Trophoblast cell (in vitro differentiated cells and primary cell): ENCODE measurements at regions not wholly inside any gene's neighbourhood (a gene's known extent, or its start where the extent isn't known, plus 50 kb on each side); places are given as distances from the start of the nearest gene placed in this dataset.

Source experiments
- DNase-seq, 2 donors: peaks; one replicate each; pipeline ENCODE4 v3.0.0-alpha.2; 2016
- H2AFZ ChIP-seq: 2 replicates; pipeline ENCODE4 v1.6.1; 2013; ENCODE audit warnings: low read length, moderate library complexity, mild to moderate bottlenecking; ENCODE audit not compliant: insufficient read depth, poor library complexity
- H2AK5ac ChIP-seq: 2 replicates; pipeline ENCODE4 v1.6.1; 2013; ENCODE audit warnings: mild to moderate bottlenecking, low read length
- H2BK120ac ChIP-seq: 2 replicates; pipeline ENCODE4 v1.6.1; 2013; ENCODE audit warnings: low read length, mild to moderate bottlenecking, moderate library complexity; ENCODE audit not compliant: insufficient read depth, poor library complexity
- H2BK12ac ChIP-seq: 2 replicates; pipeline ENCODE4 v1.6.1; 2013; ENCODE audit warnings: mild to moderate bottlenecking, low read length, moderate library complexity
- H2BK5ac ChIP-seq: 2 replicates; pipeline ENCODE4 v1.6.1; 2013; ENCODE audit warnings: low read length, low read depth, moderate library complexity, mild to moderate bottlenecking; ENCODE audit not compliant: poor library complexity
- H3K14ac ChIP-seq: 2 replicates; pipeline ENCODE4 v1.6.1; 2013; ENCODE audit warnings: mild to moderate bottlenecking, low read length
- H3K18ac ChIP-seq: 2 replicates; pipeline ENCODE4 v1.6.1; 2013; ENCODE audit warnings: mild to moderate bottlenecking, low read length
- H3K23ac ChIP-seq: 2 replicates; pipeline ENCODE4 v1.6.1; 2013; ENCODE audit warnings: low read length
- H3K27ac ChIP-seq: 2 replicates; pipeline ENCODE4 v1.5.1; 2013; ENCODE audit warnings: low read depth, mild to moderate bottlenecking, inconsistent platforms, low read length, moderate library complexity
- H3K27me3 ChIP-seq: 2 replicates; pipeline ENCODE4 v1.6.1; 2013; ENCODE audit warnings: inconsistent platforms, mild to moderate bottlenecking, low read length, moderate library complexity; ENCODE audit not compliant: insufficient read depth
- H3K36me3 ChIP-seq, 2 experiments: 1 replicate in 1 of 2; 2 replicates in 1 of 2; pipeline ENCODE4 v1.6.1; 2013; ENCODE audit warnings: low read length in 2 of 2, mild to moderate bottlenecking in 2 of 2, moderate library complexity in 1 of 2; ENCODE audit not compliant: insufficient read depth in 2 of 2, control insufficient read depth in 1 of 2
- H3K4ac ChIP-seq: 2 replicates; pipeline ENCODE4 v1.6.1; 2013; ENCODE audit warnings: low read depth, mild to moderate bottlenecking, low read length, moderate library complexity
- H3K4me1 ChIP-seq, 2 experiments: 1 replicate in 1 of 2; 2 replicates in 1 of 2; pipeline ENCODE4 v1.6.1; 2013; ENCODE audit warnings: low read length in 2 of 2, mild to moderate bottlenecking in 2 of 2, moderate library complexity in 1 of 2; ENCODE audit not compliant: insufficient read depth in 2 of 2, control insufficient read depth in 1 of 2
- H3K4me2 ChIP-seq: 2 replicates; pipeline ENCODE4 v1.6.1; 2013; ENCODE audit warnings: inconsistent platforms, mild to moderate bottlenecking, low read length, moderate library complexity
- H3K4me3 ChIP-seq: 2 replicates; pipeline ENCODE4 v1.5.1; 2013; ENCODE audit warnings: mild to moderate bottlenecking, low read depth, low read length, inconsistent platforms
- H3K79me1 ChIP-seq: one replicate; pipeline ENCODE4 v1.6.1; 2013; ENCODE audit warnings: low read length
- H3K79me2 ChIP-seq: 2 replicates; pipeline ENCODE4 v1.6.1; 2013; ENCODE audit warnings: low read length, mild to moderate bottlenecking; ENCODE audit not compliant: control insufficient read depth, insufficient read depth, poor library complexity
- H3K9ac ChIP-seq: 2 replicates; pipeline ENCODE4 v1.6.1; 2013; ENCODE audit warnings: mild to moderate bottlenecking, low read length
- H3K9me3 ChIP-seq: 2 replicates; pipeline ENCODE4 v1.6.1; 2013; ENCODE audit warnings: low read depth, mild to moderate bottlenecking, control low read depth, inconsistent platforms, low read length; ENCODE audit not compliant: insufficient read depth
- H4K12ac ChIP-seq: 2 replicates; pipeline ENCODE4 v1.6.1; 2013; ENCODE audit warnings: low read depth, mild to moderate bottlenecking, low read length, moderate library complexity
- H4K8ac ChIP-seq: 2 replicates; pipeline ENCODE4 v1.6.1; 2013; ENCODE audit warnings: low read depth, mild to moderate bottlenecking, low read length, moderate library complexity
- H4K91ac ChIP-seq: one replicate; pipeline ENCODE4 v1.6.1; 2013; ENCODE audit warnings: low read depth, mild to moderate bottlenecking, low read length, moderate library complexity
- WGBS: extraction: QIAGEN DNeasy Blood & Tissue Kit; methylation state at CpG from one replicate; pipeline ENCODE4 v1.1.7; 2013; ENCODE audit warnings: missing lambda C conversion rate; ENCODE audit not compliant: insufficient read length, insufficient coverage; ENCODE audit errors: extremely low coverage; 5-methylcytosine and 5-hydroxymethylcytosine counted together

DNA sequence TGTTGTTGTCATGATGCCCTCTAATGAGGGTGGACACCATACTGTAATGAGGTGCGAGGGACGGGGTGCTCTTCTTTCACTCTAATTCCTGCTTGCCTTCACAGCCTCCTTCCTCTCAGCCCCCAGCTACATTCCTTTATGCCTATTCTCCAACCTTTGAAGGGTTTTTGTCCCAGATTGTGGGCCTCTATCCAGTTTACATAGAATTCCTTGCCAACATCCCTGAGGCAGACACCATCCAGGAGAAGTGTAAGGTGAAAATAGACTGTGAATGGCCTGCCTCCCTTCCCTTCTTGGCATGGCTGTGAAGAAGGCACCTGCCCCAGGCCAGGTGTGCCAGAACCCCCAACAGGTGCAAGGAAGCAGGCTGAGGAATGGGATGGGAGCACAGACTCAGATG, 122.3 kb downstream of the CHST1 start:
- Histone ChIP-seq H3K79me1 (no peaks in the 10 kb centered on the region), H3K27ac (no peak overlapping the region), H4K12ac (no peak overlapping the region), H3K9ac (no peak overlapping the region), H2BK12ac (no peak overlapping the region), H3K4me3 (peak overlapping the region; percentile 55), H3K4me1 (no peaks in the 10 kb centered on the region), H2BK120ac (no peak overlapping the region), H3K4me2 (no peak overlapping the region), H3K14ac (no peak overlapping the region), H3K9me3 (no peaks in the 10 kb centered on the region), H3K18ac (no peak overlapping the region), H3K27me3 (no peaks in the 10 kb centered on the region), H3K23ac (no peak overlapping the region), H4K8ac (no peak overlapping the region), H4K91ac (no peak overlapping the region), H3K79me2 (no peaks in the 10 kb centered on the region), H2AK5ac (no peak overlapping the region), H2BK5ac (no peak overlapping the region), H2AFZ (no peak overlapping the region), H3K36me3 (no peaks in the 10 kb centered on the region), H3K4ac (no peak overlapping the region)
- no peak for DNase-seq
- WGBS, result no CpG with 5 or more reads among the region's 2 CpGs

DNA sequence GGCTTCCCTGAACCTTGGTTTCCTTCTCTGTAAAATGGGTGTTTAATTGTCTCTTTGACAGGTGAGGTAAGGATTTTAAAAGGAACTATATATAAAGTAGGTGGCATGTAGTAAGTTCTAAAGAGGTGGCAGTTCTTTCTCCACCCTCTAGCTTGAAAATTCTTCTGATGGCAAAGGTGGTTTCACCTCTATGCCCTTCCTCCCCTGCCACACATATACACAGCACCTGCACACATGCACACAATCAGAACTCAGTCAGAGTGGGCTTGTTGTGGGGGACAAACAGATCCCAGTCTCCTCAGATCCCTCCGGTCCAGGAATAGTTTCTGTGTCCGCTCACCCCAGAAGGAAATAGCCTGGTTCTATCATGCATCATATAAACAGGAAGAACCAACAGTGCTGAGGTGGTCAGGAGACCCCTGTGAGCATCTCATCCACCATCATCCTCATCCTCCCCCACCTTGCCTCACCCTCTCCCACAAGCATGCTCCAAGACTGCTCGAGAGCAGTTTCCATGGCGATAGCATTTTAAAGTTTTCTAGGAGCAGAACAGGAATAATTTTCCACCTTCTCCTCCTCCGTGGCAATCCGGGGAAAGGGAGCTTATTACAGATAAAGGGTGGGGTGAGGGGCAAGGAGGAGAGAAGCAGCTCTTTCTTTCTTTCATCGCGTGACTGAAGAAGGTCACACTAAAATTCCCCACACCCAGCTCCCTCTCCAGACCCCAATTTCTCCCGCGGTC, 123.6 kb downstream of the CHST1 start:
- no peaks in the 10 kb centered on the region for H3K4me1 ChIP-seq

DNA sequence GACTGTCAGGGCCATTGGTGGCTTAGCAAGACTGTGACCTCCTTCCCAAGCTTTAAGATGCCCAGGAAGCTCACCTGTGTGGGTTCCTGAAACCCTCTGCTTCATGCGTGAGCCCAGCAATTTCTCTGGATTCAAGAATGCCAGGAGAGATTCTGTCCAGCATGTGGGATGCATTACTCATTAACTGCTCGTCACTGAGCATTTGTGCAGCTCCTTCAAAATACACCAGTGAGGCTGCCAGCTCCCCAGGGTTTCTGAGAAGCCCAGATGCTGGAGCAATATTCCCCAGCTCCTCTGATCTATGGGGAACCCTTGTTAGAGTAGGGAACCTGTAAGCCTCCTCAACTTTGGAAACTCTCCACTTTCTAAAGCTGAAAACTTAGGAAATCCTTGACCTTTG, 126.5 kb downstream of the CHST1 start:
- Histone ChIP-seq H3K4me1 (no peaks in the 10 kb centered on the region), H4K12ac (no peak overlapping the region), H3K27me3 (no peaks in the 10 kb centered on the region), H3K9ac (no peak overlapping the region), H3K14ac (no peak overlapping the region), H3K23ac (no peak overlapping the region), H4K8ac (no peak overlapping the region), H2AK5ac (no peak overlapping the region), H3K79me2 (no peaks in the 10 kb centered on the region), H3K4ac (no peak overlapping the region), H3K18ac (no peak overlapping the region), H3K36me3 (no peaks in the 10 kb centered on the region), H3K27ac (no peak overlapping the region), H3K4me3 (no peak overlapping the region), H2BK120ac (no peak overlapping the region), H2BK5ac (no peak overlapping the region), H3K9me3 (no peaks in the 10 kb centered on the region), H2BK12ac (no peak overlapping the region), H4K91ac (no peak overlapping the region), H2AFZ (no peak overlapping the region), H3K4me2 (no peak overlapping the region), H3K79me1 (no peaks in the 10 kb centered on the region)
- WGBS, result no CpG with 5 or more reads among the region's 2 CpGs
- peak; percentile 19 to 37 for DNase-seq

More for the DNA sequence above, 123.6 kb downstream of the CHST1 start:
- no CpG with 5 or more reads among the region's 10 CpGs for WGBS
- no peak overlapping the region for H2BK120ac ChIP-seq
- H3K9ac ChIP-seq, result no peak overlapping the region
- no peaks in the 10 kb centered on the region for H3K79me2 ChIP-seq
- no peaks in the 10 kb centered on the region for H3K27me3 ChIP-seq
- no peak overlapping the region for H3K4me3 ChIP-seq
- no peak overlapping the region for H3K4ac ChIP-seq
- H4K8ac ChIP-seq, result no peak overlapping the region
- no peak overlapping the region for H2AK5ac ChIP-seq
- no peak overlapping the region for H2AFZ ChIP-seq
- no peak overlapping the region for H3K14ac ChIP-seq
- H2BK12ac ChIP-seq, result no peak overlapping the region
- H2BK5ac ChIP-seq, result no peak overlapping the region
- H3K27ac ChIP-seq, result no peak overlapping the region
- no peak for DNase-seq
- H3K9me3 ChIP-seq, result no peaks in the 10 kb centered on the region
- no peak overlapping the region for H3K18ac ChIP-seq
- H3K36me3 ChIP-seq, result no peaks in the 10 kb centered on the region
- H3K23ac ChIP-seq, result no peak overlapping the region
- H3K4me2 ChIP-seq, result no peak overlapping the region
- H3K79me1 ChIP-seq, result no peaks in the 10 kb centered on the region
- no peak overlapping the region for H4K12ac ChIP-seq
- no peak overlapping the region for H4K91ac ChIP-seq

DNA sequence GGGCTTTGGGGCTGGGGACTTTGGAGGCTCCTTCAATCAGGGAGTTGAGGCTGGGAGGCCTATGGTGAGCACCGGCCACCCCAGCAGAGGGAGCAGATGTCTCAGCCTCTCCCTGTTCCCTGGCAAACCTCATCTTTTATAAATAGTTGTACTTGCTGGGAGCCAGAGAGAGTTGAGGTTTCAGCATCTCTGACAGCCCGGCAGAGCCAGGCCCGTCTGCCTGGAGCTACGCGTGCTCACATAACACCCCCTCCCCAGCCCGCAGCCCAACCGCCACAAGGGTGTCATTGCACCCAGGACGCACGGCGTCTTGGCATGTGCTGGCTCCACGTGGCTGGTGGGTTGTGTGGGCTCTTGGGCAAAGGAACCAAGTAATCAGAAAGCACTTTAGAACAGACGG, 127.1 kb downstream of the CHST1 start:
- H2AFZ ChIP-seq, result no peak overlapping the region
- H2BK12ac ChIP-seq, result no peak overlapping the region
- H2BK5ac ChIP-seq, result no peak overlapping the region
- H3K9ac ChIP-seq, result no peak overlapping the region
- no peak overlapping the region for H3K18ac ChIP-seq
- no peak overlapping the region for H2AK5ac ChIP-seq
- H3K4ac ChIP-seq, result no peak overlapping the region
- WGBS, result no CpG with 5 or more reads among the region's 12 CpGs
- no peak overlapping the region for H3K4me3 ChIP-seq
- no peaks in the 10 kb centered on the region for H3K79me2 ChIP-seq
- H4K8ac ChIP-seq, result no peak overlapping the region
- no peaks in the 10 kb centered on the region for H3K9me3 ChIP-seq
- H4K12ac ChIP-seq, result no peak overlapping the region
- H3K27ac ChIP-seq, result no peak overlapping the region
- H4K91ac ChIP-seq, result no peak overlapping the region
- no peak overlapping the region for H3K4me2 ChIP-seq
- no peaks in the 10 kb centered on the region for H3K79me1 ChIP-seq
- H3K27me3 ChIP-seq, result no peaks in the 10 kb centered on the region
- peak in 1 of 2 donors; percentile 1 for DNase-seq
- H3K14ac ChIP-seq, result no peak overlapping the region
- H2BK120ac ChIP-seq, result no peak overlapping the region
- no peaks in the 10 kb centered on the region for H3K36me3 ChIP-seq
- no peak overlapping the region for H3K23ac ChIP-seq
- no peaks in the 10 kb centered on the region for H3K4me1 ChIP-seq
